Karpas-422 (cell line): ENCODE measurements at regions not wholly inside any gene's neighbourhood (a gene's known extent, or its start where the extent isn't known, plus 50 kb on each side); places are given as distances from the start of the nearest gene placed in this dataset. TPM values are rescaled to one million over a fixed set of nuclear protein-coding genes. Genes with fewer than 3 reads are reported as not detected.

Experiments used
- DNase-seq: peaks from one replicate; pipeline ENCODE4 v3.0.0-alpha.2; 2015
- H2AFZ ChIP-seq: fragments of 200-600 bp; sonication (generic); 2 replicates; pipeline ENCODE4 v1.6.1; 2014; ENCODE audit warnings: antibody characterized with exemption, low read length, mixed read lengths
- H3K27ac ChIP-seq: fragments of 200-600 bp; sonication (generic); 2 replicates; pipeline ENCODE4 v1.5.1; 2014; ENCODE audit warnings: mild to moderate bottlenecking, low read length, moderate library complexity
- H3K27me3 ChIP-seq: fragments of 200-600 bp; sonication (generic); 2 replicates; pipeline ENCODE4 v1.6.1; 2014; ENCODE audit warnings: low read length, mixed read lengths
- H3K36me3 ChIP-seq: fragments of 200-600 bp; sonication (generic); 2 replicates; pipeline ENCODE4 v1.6.1; 2014; ENCODE audit warnings: low read length, mixed read lengths; ENCODE audit not compliant: insufficient read depth
- H3K4me1 ChIP-seq: fragments of 200-600 bp; sonication (generic); 2 replicates; pipeline ENCODE4 v1.6.1; 2014; ENCODE audit warnings: mild to moderate bottlenecking, low read length, mixed read lengths
- H3K4me2 ChIP-seq: fragments of 200-600 bp; sonication (generic); 2 replicates; pipeline ENCODE4 v1.6.1; 2014; ENCODE audit warnings: low read length, low read depth, mild to moderate bottlenecking; ENCODE audit not compliant: poor library complexity, severe bottlenecking
- H3K4me3 ChIP-seq: fragments of 200-600 bp; sonication (generic); 2 replicates; pipeline ENCODE4 v1.5.1; 2014; ENCODE audit warnings: mild to moderate bottlenecking, antibody characterized with exemption, low read length, mixed read lengths
- H3K79me2 ChIP-seq: fragments of 200-600 bp; sonication (generic); 2 replicates; pipeline ENCODE4 v1.6.1; 2014; ENCODE audit warnings: mild to moderate bottlenecking, low read length, mixed read lengths
- H3K9ac ChIP-seq: fragments of 200-600 bp; sonication (generic); 2 replicates; pipeline ENCODE4 v1.6.0; 2014; ENCODE audit warnings: low read length
- H3K9me2 ChIP-seq: fragments of 200-600 bp; sonication (generic), shearing (Covaris generic); replicated peaks from 2 replicates; pipeline ENCODE4 v1.6.0; 2014; ENCODE audit warnings: mild to moderate bottlenecking, low read length, moderate library complexity; ENCODE audit not compliant: insufficient read depth
- H3K9me3 ChIP-seq: fragments of 300-700, 200-600 bp; sonication (generic); 2 replicates; pipeline ENCODE4 v1.6.1; 2014; ENCODE audit warnings: low read length, mixed read lengths
- H4K20me1 ChIP-seq: fragments of 200-600 bp; sonication (generic); 2 replicates; pipeline ENCODE4 v1.6.1; 2014; ENCODE audit warnings: mild to moderate bottlenecking, antibody characterized with exemption, low read length, low read depth; ENCODE audit not compliant: insufficient read depth
- small RNA-seq: library from RNA; depleted of rRNA; stranded (forward); fragments of <200 nt; gene quantifications from one replicate; pipeline ENCODE3, GENCODE V24; 2014

DNA sequence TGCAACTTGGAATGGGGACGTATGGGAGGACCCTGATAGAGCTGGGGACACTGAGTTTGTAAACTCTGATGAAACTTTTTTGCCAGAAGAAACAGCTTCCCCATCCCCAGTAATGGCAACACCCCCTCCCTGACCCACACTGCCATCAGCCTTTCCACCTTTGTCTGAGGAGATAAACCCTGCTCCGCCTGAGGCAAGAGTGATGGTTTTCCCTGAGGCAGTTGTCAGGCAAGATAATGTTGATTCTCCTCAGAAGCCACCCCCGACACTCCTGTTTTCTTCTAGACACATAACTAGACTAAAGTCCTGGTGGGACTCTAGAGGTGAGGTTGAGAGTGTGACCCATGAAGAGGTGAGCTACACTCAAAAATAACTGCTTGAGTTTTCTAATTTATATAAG is 71.9 kb upstream of the STK26 start:
- DNase-seq: no peak
- no peak overlapping the region for H3K27ac ChIP-seq
- H2AFZ ChIP-seq: no peak overlapping the region
- H3K27me3 ChIP-seq: no peaks in the 10 kb centered on the region
- no peak overlapping the region for H3K4me3 ChIP-seq
- H4K20me1 ChIP-seq: no peaks in the 10 kb centered on the region
- H3K79me2 ChIP-seq: no peaks in the 10 kb centered on the region
- H3K9me2 ChIP-seq: no peaks in the 10 kb centered on the region
- no peaks in the 10 kb centered on the region for H3K4me1 ChIP-seq
- no peak overlapping the region for H3K4me2 ChIP-seq
- no peaks in the 10 kb centered on the region for H3K36me3 ChIP-seq
- H3K9ac ChIP-seq: no peak overlapping the region
- H3K9me3 ChIP-seq: no peaks in the 10 kb centered on the region

DNA sequence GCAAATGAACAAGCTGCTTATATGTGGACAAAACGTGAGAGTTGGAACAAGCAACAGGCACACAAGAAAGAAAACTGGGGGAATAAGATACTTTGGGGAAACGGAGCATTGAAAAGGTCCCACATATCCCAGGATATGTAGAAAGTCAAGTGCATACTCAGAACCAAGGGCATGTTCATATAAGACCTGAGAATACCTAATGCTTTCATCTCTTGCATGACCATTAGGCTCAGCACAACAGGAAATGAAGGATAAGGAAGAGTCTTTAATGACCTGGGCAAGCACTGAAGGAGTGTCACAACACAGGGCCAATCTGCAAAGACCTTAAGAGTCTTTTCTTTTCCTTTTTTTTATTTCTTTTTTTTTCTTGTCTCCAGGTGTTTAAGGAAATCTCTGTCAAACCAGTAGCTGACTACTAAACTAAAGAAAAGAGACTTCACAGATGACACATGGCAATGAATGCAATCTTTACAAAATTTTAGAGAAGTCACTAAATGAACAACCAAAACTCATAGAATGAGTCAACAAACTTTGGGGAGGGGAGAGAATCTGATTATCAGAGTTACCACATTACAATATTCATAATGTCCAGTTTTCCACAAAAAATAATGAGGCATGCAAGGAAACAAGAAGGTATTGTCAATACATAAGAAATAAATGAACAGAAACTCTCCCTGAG is 67.9 kb upstream of the STK26 start:
- Histone ChIP-seq H4K20me1 (no peaks in the 10 kb centered on the region), H3K4me1 (no peaks in the 10 kb centered on the region), H3K36me3 (no peaks in the 10 kb centered on the region), H3K4me2 (no peak overlapping the region), H3K27ac (no peak overlapping the region), H3K79me2 (no peaks in the 10 kb centered on the region), H3K9ac (no peak overlapping the region), H3K9me2 (no peaks in the 10 kb centered on the region), H3K9me3 (no peaks in the 10 kb centered on the region), H2AFZ (no peak overlapping the region), H3K27me3 (no peaks in the 10 kb centered on the region), H3K4me3 (no peak overlapping the region)
- no peak for DNase-seq

DNA sequence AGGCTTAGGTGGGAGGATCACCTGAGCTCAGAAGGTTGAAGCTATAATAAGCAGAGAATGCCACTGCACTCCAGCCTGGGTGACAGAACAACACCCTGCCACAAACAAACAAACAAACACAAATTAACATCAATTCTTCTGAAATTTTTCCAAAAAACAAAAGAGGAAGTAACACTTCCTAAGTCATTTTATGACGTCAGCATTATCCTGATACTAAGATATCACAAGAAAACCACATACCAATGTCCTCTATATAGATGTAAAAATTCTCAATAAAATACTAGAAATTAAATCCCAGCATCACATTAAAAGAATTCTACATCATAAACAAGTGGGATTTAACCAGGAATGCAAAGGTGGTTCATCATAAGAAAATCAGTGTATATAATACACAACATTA is 64.4 kb upstream of the STK26 start:
- H3K27ac ChIP-seq: no peak overlapping the region
- no peak overlapping the region for H3K4me3 ChIP-seq

GRCh38 chrX:131970347-131970746 is 52.8 kb upstream of the STK26 start:
- H3K27ac ChIP-seq: no peak overlapping the region
- H4K20me1 ChIP-seq: no peaks in the 10 kb centered on the region
- H3K9me2 ChIP-seq: no peaks in the 10 kb centered on the region
- no peaks in the 10 kb centered on the region for H3K79me2 ChIP-seq
- H3K36me3 ChIP-seq: no peaks in the 10 kb centered on the region
- H3K9ac ChIP-seq: no peak overlapping the region
- H3K4me1 ChIP-seq: no peaks in the 10 kb centered on the region
- no peak overlapping the region for H3K4me3 ChIP-seq
- DNase-seq: no peak
- no peak overlapping the region for H2AFZ ChIP-seq
- no peaks in the 10 kb centered on the region for H3K9me3 ChIP-seq
- no peak overlapping the region for H3K4me2 ChIP-seq
- no peaks in the 10 kb centered on the region for H3K27me3 ChIP-seq

More for the DNA sequence above, 64.4 kb upstream of the STK26 start:
- H3K36me3 ChIP-seq: no peaks in the 10 kb centered on the region
- no peaks in the 10 kb centered on the region for H3K27me3 ChIP-seq
- H2AFZ ChIP-seq: no peak overlapping the region
- H3K9me3 ChIP-seq: no peaks in the 10 kb centered on the region
- no peak overlapping the region for H3K4me2 ChIP-seq
- no peak overlapping the region for H3K9ac ChIP-seq
- H3K9me2 ChIP-seq: no peaks in the 10 kb centered on the region
- no peak for DNase-seq
- H3K79me2 ChIP-seq: no peaks in the 10 kb centered on the region
- no peaks in the 10 kb centered on the region for H3K4me1 ChIP-seq
- H4K20me1 ChIP-seq: no peaks in the 10 kb centered on the region

Small RNA genes in the stretch of these regions (small RNA-seq; reads per million reads assigned to genes)
- gene AL008629.1 (not detected), gene HDGFP1 (0.55 reads per million, percentile 12 among the genes with 10 or more reads in this experiment), gene MCRIP2P1 (not detected), gene RNA5SP514 (not detected)
